ENCODE measurements at regions not wholly inside any gene's neighbourhood (a gene's known extent, or its start where the extent isn't known, plus 50 kb on each side); places are given as distances from the start of the nearest gene placed in this dataset.
"Not testable (repeated sequence)": the region's sequence is repeated elsewhere in the genome, so short reads cannot be mapped to it uniquely, and the experiment has no call there.

GRCh38 chr2:196515608-196516007 is 123.9 kb upstream of the CCDC150 start:
- WGBS, 3 donors: 82 to 93% (median 92%) methylated on average over 2 of the region's 2 CpGs
- no peak overlapping the region for H3K27ac ChIP-seq (ENCODE audit: low read depth, low read length)

DNA sequence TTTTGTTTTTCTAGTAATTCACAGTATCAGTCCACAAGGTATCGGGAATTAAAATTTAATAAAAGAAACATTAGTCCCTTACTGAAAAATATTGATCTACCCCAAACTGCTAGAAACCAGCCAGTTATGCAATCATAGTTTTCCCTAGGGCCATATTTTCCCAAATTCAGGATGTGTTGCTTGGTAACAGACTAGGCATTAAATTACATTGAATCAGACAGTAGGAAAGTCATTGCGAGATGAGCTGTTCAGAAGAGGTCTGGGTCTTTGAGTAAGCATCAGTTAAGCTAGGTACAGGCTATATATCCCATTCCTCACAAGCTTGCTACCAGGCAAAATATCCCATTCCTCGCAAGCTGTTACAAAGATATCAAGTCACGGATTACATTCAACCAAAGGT is 123.0 kb upstream of the CCDC150 start:
- H3K27ac ChIP-seq (ENCODE audit: low read depth, low read length): no peak overlapping the region
- 82 to 89% (median 83%) methylated on average over 4 of the region's 4 CpGs for whole genome bisulfite sequencing, 3 donors

DNA sequence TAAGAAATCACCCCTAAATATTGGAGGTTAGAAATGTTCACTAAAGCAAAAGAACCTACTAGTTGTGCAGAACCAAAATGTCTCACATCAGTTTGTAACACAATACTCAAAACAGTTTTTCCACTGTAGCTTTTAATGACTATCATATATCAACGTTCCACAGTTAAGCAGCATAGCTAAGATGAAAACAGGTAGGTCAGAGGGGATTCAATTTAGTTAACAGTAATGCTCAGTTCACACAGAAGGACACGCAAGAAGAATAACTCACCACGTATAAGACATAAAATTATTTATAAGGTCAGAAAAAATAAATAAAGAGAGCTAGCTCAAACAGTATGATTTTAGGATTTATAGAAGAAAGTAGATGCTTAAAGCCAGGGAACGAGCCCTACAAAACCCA is 118.9 kb upstream of the CCDC150 start:
- H3K27ac ChIP-seq (ENCODE audit: low read depth, low read length): no peak overlapping the region
- 63 to 73% (median 72%) methylated on average over 4 of the region's 4 CpGs for WGBS, 3 donors

- 92 to 94% (median 94%) methylated on average over 13 to 22 of the region's 28 CpGs for WGBS, 3 donors
- not testable (repeated sequence) for H3K27ac ChIP-seq (ENCODE audit: low read depth, low read length)
These were observed 112.4 kb upstream of the CCDC150 start for GRCh38 chr2:196526981-196527725.

- 51 to 66% (median 64%) methylated on average over 1 of the region's 1 CpG for WGBS, 3 donors
- H3K27ac ChIP-seq (ENCODE audit: low read depth, low read length): no peak overlapping the region
These were observed 110.9 kb upstream of the CCDC150 start for GRCh38 chr2:196528486-196529223.

- H3K27ac ChIP-seq (ENCODE audit: low read depth, low read length): no peak overlapping the region
- WGBS, 3 donors: 90 to 95% (median 91%) methylated on average over 4 of the region's 4 CpGs
These were observed 108.6 kb upstream of the CCDC150 start for GRCh38 chr2:196530910-196531309.

- 56 to 60% (median 56%) methylated on average over 3 of the region's 3 CpGs for WGBS, 3 donors
- H3K27ac ChIP-seq (ENCODE audit: low read depth, low read length): no peak overlapping the region
These were observed 105.6 kb upstream of the CCDC150 start for GRCh38 chr2:196533772-196534397.

DNA sequence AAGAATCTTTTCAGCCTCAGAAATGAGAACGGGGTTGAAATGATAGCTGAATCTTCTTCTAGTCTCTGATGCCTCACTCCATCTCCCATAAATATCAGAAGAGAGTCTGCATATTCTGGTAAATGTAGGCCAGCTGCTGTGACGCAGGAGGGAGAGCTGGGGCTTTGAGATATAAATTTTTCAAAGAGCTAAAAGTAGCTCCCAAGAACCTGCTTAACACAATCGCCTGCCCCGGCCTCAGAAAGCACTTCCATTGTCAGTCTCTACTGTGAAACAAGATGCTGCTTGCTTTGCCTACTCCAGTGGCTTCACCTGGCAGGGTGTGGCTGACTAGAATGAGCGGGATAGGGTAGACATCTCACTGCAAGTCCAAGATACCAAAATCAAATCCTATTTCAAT is 105.0 kb upstream of the CCDC150 start:
- H3K27ac ChIP-seq (ENCODE audit: low read depth, low read length): no peak overlapping the region
- WGBS, 3 donors: 66 to 89% (median 80%) methylated on average over 5 of the region's 5 CpGs

DNA sequence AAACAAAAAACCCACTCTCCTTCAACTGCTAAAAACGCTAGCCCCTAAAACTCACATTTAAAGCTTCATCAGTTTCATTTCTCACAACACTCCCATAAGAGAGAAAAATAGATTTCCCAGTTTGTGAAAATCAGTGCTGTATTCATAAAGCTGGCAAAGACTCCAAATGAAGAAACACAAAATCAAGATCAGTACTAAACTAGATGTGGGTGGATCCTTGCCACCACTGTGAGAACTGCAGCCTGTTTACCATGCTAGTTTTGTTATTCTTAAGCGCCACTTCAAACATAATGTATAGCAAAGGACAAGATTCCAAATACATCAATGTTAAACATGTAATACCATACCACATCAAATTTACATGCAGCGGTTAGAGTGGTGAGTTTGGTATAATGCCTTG is 104.5 kb upstream of the CCDC150 start:
- WGBS, 3 donors: 73 to 86% (median 84%) methylated on average over 3 of the region's 3 CpGs
- no peak overlapping the region for H3K27ac ChIP-seq (ENCODE audit: low read depth, low read length)

- WGBS, 3 donors: 11 to 25% (median 15%) methylated on average over 1 of the region's 1 CpG
- H3K27ac ChIP-seq (ENCODE audit: low read depth, low read length): no peak overlapping the region
These were observed 103.8 kb upstream of the CCDC150 start for GRCh38 chr2:196535742-196536141.

- WGBS, 3 donors: 78 to 93% (median 92%) methylated on average over 8 of the region's 8 CpGs
- no peak overlapping the region for H3K27ac ChIP-seq (ENCODE audit: low read depth, low read length)
These were observed 102.2 kb upstream of the CCDC150 start for GRCh38 chr2:196537311-196537710.

DNA sequence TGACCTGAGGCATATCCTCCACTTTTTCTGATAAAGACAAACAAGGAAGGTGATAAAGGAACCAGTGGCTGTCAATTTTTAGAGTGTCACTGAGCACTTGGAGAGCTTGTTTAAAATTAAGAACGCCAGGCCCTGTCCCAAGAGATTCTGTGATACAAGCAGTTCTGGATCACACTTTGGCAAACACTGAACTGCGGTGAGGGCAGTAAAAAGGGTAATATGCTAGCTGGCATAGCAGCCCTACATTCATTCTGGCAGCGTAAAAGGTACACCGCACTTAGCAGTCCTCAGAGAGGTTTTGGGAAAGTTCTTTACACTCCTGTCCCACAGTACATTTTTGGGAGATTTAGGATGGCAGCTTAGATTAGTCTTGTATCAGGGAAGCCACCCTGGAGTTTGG is 101.3 kb upstream of the CCDC150 start:
- 77 to 84% (median 80%) methylated on average over 4 of the region's 4 CpGs for WGBS, 3 donors

DNA sequence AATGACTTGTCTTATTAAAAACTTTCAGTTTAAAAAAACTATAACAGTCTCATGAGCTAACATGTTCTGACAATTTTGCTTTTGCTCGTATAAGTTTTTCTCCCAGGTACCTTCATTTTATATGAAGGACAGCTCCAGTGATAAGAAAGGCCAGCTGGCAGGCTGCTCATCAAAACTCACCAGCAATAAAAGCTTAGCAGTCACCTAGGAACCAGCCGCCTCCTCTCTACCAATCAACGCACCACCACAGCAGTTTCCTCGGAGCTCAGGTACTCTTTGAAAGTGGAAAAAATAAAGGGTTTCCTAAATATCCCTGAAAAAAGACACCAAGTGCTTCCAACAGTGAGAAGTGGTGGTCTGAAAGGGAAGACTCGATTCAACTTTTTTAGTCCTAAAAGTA is 100.9 kb upstream of the CCDC150 start:
- 60 to 89% (median 83%) methylated on average over 5 of the region's 5 CpGs for WGBS, 3 donors
- no peak overlapping the region for H3K27ac ChIP-seq (ENCODE audit: low read depth, low read length)

More for the DNA sequence above, 101.3 kb upstream of the CCDC150 start:
- no peak overlapping the region for H3K27ac ChIP-seq (ENCODE audit: low read depth, low read length)

- no peak overlapping the region for H3K27ac ChIP-seq (ENCODE audit: low read depth, low read length)
- 60 to 73% (median 63%) methylated on average over 3 of the region's 3 CpGs for WGBS, 3 donors
These were observed 94.5 kb upstream of the CCDC150 start for GRCh38 chr2:196544906-196545433.

GRCh38 chr2:196546151-196546919 is 93.2 kb upstream of the CCDC150 start:
- H3K27ac ChIP-seq (ENCODE audit: low read depth, low read length): no peak overlapping the region
- 62 to 90% (median 89%) methylated on average over 4 of the region's 4 CpGs for WGBS, 3 donors

GRCh38 chr2:196549052-196549451 is 90.5 kb upstream of the CCDC150 start:
- no peak overlapping the region for H3K27ac ChIP-seq (ENCODE audit: low read depth, low read length)
- WGBS, 3 donors: 87 to 92% (median 92%) methylated on average over 3 of the region's 3 CpGs

DNA sequence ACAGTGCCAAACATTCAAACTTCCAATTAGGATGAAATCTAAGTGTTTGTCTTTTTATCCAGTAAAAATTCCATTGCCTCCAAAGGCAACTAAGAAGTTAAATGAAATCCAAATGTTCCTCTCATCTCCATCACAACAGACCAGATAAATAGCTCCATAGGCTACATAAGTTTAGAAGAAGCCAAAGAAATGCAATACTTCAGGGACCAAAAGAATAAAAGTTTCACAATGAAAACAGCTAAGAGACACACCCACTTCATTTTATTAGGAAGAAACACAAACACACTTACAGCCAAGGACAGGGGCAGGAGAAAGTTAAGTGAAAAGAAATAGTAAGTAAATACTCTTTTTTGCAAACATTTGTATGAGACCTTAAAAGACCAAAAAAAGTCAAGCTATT is 88.5 kb upstream of the CCDC150 start:
- H3K27ac ChIP-seq (ENCODE audit: low read depth, low read length): no peak overlapping the region

GRCh38 chr2:196555161-196555560 is 84.4 kb upstream of the CCDC150 start:
- H3K27ac ChIP-seq (ENCODE audit: low read depth, low read length): no peak overlapping the region
- 85 to 97% (median 93%) methylated on average over 3 of the region's 3 CpGs for WGBS, 3 donors

DNA sequence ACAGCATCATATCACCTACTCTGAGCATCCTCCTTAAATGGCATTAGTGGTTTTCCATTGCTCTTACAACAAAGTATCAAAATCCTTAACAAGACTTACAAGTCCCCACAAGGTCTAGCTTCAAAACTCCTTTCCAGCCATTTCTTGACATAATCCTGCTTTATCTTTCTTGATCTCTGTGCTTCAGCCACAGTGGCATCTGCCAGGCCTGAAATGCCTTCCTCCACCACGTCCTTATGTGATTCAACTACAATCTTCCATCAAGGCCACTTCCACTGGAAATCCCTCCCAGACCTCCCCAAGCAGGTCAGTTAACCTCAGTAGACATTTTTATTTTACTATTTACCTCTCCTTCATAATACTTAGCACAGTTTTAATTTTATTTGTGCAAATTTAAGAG is 83.8 kb upstream of the CCDC150 start:
- 56 to 79% (median 69%) methylated on average over 1 of the region's 1 CpG for WGBS, 3 donors
- H3K27ac ChIP-seq (ENCODE audit: low read depth, low read length): no peak overlapping the region
